PC-3 (cell line): ENCODE measurements at regions not wholly inside any gene's neighbourhood (a gene's known extent, or its start where the extent isn't known, plus 50 kb on each side); places are given as distances from the start of the nearest gene placed in this dataset.
"Not testable (repeated sequence)": the region's sequence is repeated elsewhere in the genome, so short reads cannot be mapped to it uniquely, and the experiment has no call there.

Source experiments
- ATAC-seq: fragments of 200-7000 bp; cut with Tn5 transposase; 2 replicates; pipeline ENCODE4 v1.9.1; 2020; ENCODE audit warnings: mild to moderate bottlenecking, moderate library complexity
- BruUV-seq: library from RNA; stranded (reverse); fragments of 400-500 nt; replicated peaks from 2 replicates; lab custom pipeline; 2021; lab: Mats Ljungman, UMichigan
- CTCF ChIA-PET: fragments of 300-600 bp; sonication (Branson Sonifier 250); formaldehyde crosslinking; loops from one replicate; lab custom pipeline; 2022; ENCODE audit warnings: antibody characterized with exemption; lab: Charles Lee
- POLR2A ChIA-PET: fragments of 300-600 bp; sonication (Branson Sonifier 250); formaldehyde crosslinking; loops from one replicate; lab custom pipeline; 2022; ENCODE audit warnings: antibody characterized with exemption; ENCODE audit not compliant: unreplicated experiment; lab: Charles Lee
- DNase-seq: peaks from one replicate; pipeline ENCODE4 v3.0.0-alpha.2; 2015
- H2AFZ ChIP-seq: fragments of 300-600 bp; sonication (generic); 2 replicates; pipeline ENCODE4 v1.6.0; 2016; ENCODE audit warnings: antibody characterized with exemption, low read length
- H3F3A ChIP-seq: fragments of 300-600 bp; sonication (generic); one replicate; pipeline ENCODE4 v1.6.0; 2017; ENCODE audit warnings: antibody characterized with exemption, low read length, control low read depth, mild to moderate bottlenecking; ENCODE audit not compliant: unreplicated experiment
- H3K27ac ChIP-seq: fragments of 300-600 bp; sonication (generic); 2 replicates; pipeline ENCODE4 v1.5.1; 2016; ENCODE audit warnings: mild to moderate bottlenecking, low read length
- H3K27me3 ChIP-seq: fragments of 300-600 bp; sonication (generic); 2 replicates; pipeline ENCODE4 v1.6.1; 2016; ENCODE audit warnings: low read length, mixed read lengths
- H3K36me3 ChIP-seq: fragments of 300-600 bp; sonication (generic); 2 replicates; pipeline ENCODE4 v1.6.1; 2016; ENCODE audit warnings: low read depth, mixed run types, low read length, mixed read lengths
- H3K4me1 ChIP-seq: fragments of 300-600 bp; sonication (generic); 2 replicates; pipeline ENCODE4 v1.5.1; 2016; ENCODE audit warnings: low read length; ENCODE audit not compliant: insufficient read depth
- H3K4me2 ChIP-seq: fragments of 300-600 bp; sonication (generic); 2 replicates; pipeline ENCODE4 v1.6.0; 2016; ENCODE audit warnings: low read length
- H3K4me3 ChIP-seq: fragments of 300-600 bp; sonication (generic); 2 replicates; pipeline ENCODE4 v1.5.1; 2016; ENCODE audit warnings: mild to moderate bottlenecking, low read length, mixed read lengths
- H3K79me2 ChIP-seq: fragments of 300-600 bp; sonication (generic); 2 replicates; pipeline ENCODE4 v1.6.1; 2017; ENCODE audit warnings: low read length, mixed read lengths
- H3K9ac ChIP-seq: fragments of 300-600 bp; sonication (generic); 2 replicates; pipeline ENCODE4 v1.6.0; 2016; ENCODE audit warnings: mild to moderate bottlenecking, low read length
- H3K9me2 ChIP-seq: fragments of 300-600 bp; sonication (generic); replicated peaks from 2 replicates; pipeline ENCODE4 v1.6.1; 2016; ENCODE audit warnings: mixed run types, low read length, mixed read lengths
- H3K9me3 ChIP-seq: fragments of 300-600 bp; sonication (generic); 2 replicates; pipeline ENCODE4 v1.6.1; 2016; ENCODE audit warnings: low read length, mixed read lengths
- H4K20me1 ChIP-seq: fragments of 300-600 bp; sonication (generic); 2 replicates; pipeline ENCODE4 v1.6.1; 2016; ENCODE audit warnings: low read length, mixed read lengths
- EZH2 ChIP-seq: fragments of 300-600 bp; sonication (generic); IDR thresholded peaks from one replicate; pipeline ENCODE4 v1.6.1; 2017; ENCODE audit warnings: antibody characterized with exemption, mild to moderate bottlenecking, low read length; ENCODE audit not compliant: unreplicated experiment
- EZH2phosphoT487 ChIP-seq: fragments of 300-600 bp; sonication (generic); IDR thresholded peaks from 2 replicates; pipeline ENCODE4 v1.6.1; 2018; ENCODE audit warnings: mild to moderate bottlenecking, antibody characterized with exemption, low read length, borderline replicate concordance
- intact Hi-C: fragments of 100-400 bp; cut with micrococcal nuclease; formaldehyde crosslinking; loops from 2 replicates; pipeline ENCODE4 v1.9.0; 2023
- TF ChIP-seq, protein P1 (sequence below): fragments of 300-600 bp; sonication (generic); conservative IDR thresholded peaks from 2 replicates; pipeline ENCODE4 v1.5.1; 2017; ENCODE audit warnings: antibody characterized with exemption, low read depth, mild to moderate bottlenecking, low read length

DNA sequence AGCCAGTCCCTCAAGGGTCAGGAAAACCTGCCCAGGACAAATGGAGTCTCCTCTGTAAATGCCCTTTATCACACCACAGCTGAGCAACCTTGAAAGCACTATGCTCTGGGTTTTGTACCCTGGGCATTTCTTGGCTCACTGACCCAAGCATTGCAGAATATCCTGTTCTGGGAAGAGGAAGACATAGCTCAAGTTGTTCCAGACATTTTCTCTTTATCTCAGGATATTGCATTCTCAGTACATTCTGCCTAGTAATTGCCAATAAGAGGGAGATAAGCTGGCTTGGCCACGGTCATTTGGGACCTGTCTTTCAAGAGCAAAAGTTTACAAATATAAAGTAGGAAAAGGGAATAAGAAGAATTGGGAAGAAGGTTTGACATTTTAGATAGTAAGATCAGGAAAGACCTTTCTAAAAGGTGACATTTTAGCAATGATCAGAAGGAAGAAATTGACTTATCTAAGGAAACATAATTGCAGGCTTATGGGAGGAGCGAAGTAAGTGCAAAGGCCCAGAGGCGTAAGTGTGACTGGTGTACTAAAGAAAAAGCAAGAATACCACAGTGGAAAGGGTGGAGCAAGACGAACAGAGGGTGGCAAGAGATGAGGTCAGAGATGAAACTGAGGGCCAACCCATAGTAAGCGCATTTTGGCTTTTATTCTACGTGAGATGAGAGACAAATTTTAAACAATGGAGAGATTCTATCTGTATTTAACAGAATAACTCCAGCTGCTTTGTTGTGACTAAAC lies 394.0 kb upstream of the CXADR start:
- intact Hi-C loops, result no loop called here
- H3K9me2 ChIP-seq, result no peaks in the 10 kb centered on the region
- no peak for DNase-seq
- ATAC-seq, result no peak
- peaks cover 8% of the 10 kb centered on the region; the same call in 1 of the 2 replicates for H3K9me3 ChIP-seq
- H3K4me2 ChIP-seq, result no peak overlapping the region
- no peaks in the 10 kb centered on the region for H3K27me3 ChIP-seq
- no peaks in the 10 kb centered on the region for H4K20me1 ChIP-seq
- no peak overlapping the region for H3K27ac ChIP-seq
- H3K4me3 ChIP-seq, result no peak overlapping the region
- no peaks in the 10 kb centered on the region for H3K79me2 ChIP-seq
- POLR2A ChIA-PET, result no interaction called here
- TF ChIP-seq, protein P1, sequence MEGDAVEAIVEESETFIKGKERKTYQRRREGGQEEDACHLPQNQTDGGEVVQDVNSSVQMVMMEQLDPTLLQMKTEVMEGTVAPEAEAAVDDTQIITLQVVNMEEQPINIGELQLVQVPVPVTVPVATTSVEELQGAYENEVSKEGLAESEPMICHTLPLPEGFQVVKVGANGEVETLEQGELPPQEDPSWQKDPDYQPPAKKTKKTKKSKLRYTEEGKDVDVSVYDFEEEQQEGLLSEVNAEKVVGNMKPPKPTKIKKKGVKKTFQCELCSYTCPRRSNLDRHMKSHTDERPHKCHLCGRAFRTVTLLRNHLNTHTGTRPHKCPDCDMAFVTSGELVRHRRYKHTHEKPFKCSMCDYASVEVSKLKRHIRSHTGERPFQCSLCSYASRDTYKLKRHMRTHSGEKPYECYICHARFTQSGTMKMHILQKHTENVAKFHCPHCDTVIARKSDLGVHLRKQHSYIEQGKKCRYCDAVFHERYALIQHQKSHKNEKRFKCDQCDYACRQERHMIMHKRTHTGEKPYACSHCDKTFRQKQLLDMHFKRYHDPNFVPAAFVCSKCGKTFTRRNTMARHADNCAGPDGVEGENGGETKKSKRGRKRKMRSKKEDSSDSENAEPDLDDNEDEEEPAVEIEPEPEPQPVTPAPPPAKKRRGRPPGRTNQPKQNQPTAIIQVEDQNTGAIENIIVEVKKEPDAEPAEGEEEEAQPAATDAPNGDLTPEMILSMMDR, result no peak
- TF ChIP-seq EZH2phosphoT487 (no peak), EZH2 (no peak)
- H3F3A ChIP-seq, result no peaks in the 10 kb centered on the region
- H2AFZ ChIP-seq, result no peak overlapping the region
- no peaks in the 10 kb centered on the region for H3K4me1 ChIP-seq
- CTCF ChIA-PET, result no interaction called here
- H3K9ac ChIP-seq, result no peak overlapping the region
- no peaks in the 10 kb centered on the region for H3K36me3 ChIP-seq
- no TSS peak for BruUV-seq

DNA sequence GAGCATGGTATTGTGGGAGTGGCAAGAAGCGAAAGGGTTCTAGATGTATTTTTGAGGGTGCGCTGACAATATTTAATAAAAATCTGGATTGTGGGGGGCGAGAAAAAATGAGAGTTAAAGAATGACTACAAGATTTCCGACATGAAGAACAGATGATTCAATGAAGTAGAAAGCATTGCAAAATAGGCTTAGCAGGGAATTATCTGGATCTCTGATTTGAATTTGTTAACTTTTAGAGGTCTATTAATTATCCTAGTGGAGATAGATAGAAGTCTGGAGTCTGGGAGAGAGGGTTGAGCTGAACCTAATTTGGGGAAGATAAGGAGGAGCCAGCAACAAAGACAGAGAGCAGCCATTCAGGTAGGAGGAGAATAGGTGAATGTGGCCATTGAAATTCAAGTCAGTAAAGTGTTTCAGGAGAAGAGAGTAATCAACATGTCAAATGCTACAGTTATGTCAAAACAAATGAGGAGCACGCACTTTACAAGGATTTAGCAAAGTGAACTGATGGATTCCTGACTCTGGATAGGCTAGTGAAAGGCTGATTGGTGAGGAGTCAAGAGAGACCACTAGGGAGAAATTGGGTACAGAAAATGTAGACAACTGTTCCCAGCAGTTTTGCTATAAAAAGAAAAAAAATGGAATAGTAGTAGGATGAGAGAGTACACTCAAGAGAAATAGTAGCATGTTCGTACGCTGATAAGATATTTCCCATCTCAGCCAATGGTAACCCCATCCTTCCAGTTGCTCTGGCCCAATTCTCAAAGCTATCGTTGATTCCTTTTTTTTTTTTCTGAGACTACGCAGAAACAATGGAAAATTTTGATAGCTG lies 393.2 kb upstream of the CXADR start:
- Histone ChIP-seq H3K9ac (no peak overlapping the region), H3K27ac (no peak overlapping the region), H3K27me3 (no peaks in the 10 kb centered on the region), H3F3A (no peaks in the 10 kb centered on the region), H3K9me2 (no peaks in the 10 kb centered on the region), H3K4me3 (no peak overlapping the region), H3K4me1 (no peaks in the 10 kb centered on the region), H3K4me2 (no peak overlapping the region), H4K20me1 (no peaks in the 10 kb centered on the region), H2AFZ (no peak overlapping the region), H3K79me2 (no peaks in the 10 kb centered on the region), H3K9me3 (peaks cover 8% of the 10 kb centered on the region; the same call in 1 of the 2 replicates), H3K36me3 (no peaks in the 10 kb centered on the region)
- TF ChIP-seq EZH2phosphoT487, result no peak
- TF ChIP-seq, protein P1, result no peak
- no peak for TF ChIP-seq EZH2
- BruUV-seq, result no TSS peak
- ATAC-seq (no peak), DNase-seq (no peak)
- POLR2A ChIA-PET, result no interaction called here
- intact Hi-C loops, result no loop called here
- CTCF ChIA-PET, result no interaction called here

DNA sequence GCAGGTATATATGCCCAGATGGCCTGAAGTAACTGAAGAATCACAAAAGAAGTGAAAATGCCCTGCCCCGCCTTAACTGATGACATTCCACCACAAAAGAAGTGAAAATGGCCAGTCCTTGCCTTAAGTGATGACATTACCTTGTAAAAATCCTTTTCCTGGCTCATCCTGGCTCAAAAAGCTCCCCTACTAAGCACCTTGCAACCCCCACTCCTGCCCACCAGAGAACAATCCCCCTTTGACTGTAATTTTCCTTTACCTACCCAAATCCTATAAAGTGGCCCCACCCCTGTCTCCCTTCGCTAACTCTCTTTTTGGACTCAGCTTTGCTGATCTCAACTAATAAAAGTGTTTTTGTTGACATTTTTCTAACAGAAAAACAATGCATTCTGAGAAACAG lies 385.4 kb upstream of the CXADR start:
- H3K36me3 ChIP-seq, POLR2A ChIA-PET, BruUV-seq, H2AFZ ChIP-seq, H3K4me2 ChIP-seq, H3K4me3 ChIP-seq, H3K9me3 ChIP-seq, DNase-seq, H3K27ac ChIP-seq, H4K20me1 ChIP-seq, H3K79me2 ChIP-seq, H3F3A ChIP-seq, H3K9ac ChIP-seq, CTCF ChIA-PET, intact Hi-C loops, H3K4me1 ChIP-seq, H3K9me2 ChIP-seq, ATAC-seq, H3K27me3 ChIP-seq: not testable (repeated sequence)
